ENCODE measurements at regions not wholly inside any gene's neighbourhood (a gene's known extent, or its start where the extent isn't known, plus 50 kb on each side); places are given as distances from the start of the nearest gene placed in this dataset.

- Histone ChIP-seq H3K36me3 (ENCODE audit: control insufficient read depth in 2 of 2, extremely low read depth in 1 of 2, insufficient read depth in 2 of 2, low read length in 2 of 2) (no peaks in the 10 kb centered on the region), H3K4me3 (ENCODE audit: control insufficient read depth in 2 of 3, extremely low read depth in 1 of 3, insufficient read depth in 2 of 3, low read depth in 1 of 3, low read length in 3 of 3) (no peak overlapping the region), H3K79me2 (ENCODE audit: control insufficient read depth, insufficient read depth, low read length) (no peaks in the 10 kb centered on the region), H3K4me1 (ENCODE audit: control insufficient read depth, extremely low read depth, insufficient read depth, low read length) (no peaks in the 10 kb centered on the region), H4K20me1 (ENCODE audit: control insufficient read depth, extremely low read depth, insufficient read depth, low read length) (no peaks in the 10 kb centered on the region), H3K9me1 (ENCODE audit: control insufficient read depth, extremely low read depth, insufficient read depth, low read length) (no peaks in the 10 kb centered on the region), H3K9ac (ENCODE audit: control insufficient read depth, extremely low read depth, insufficient read depth, low read length) (no peak overlapping the region), H3K27me3 (ENCODE audit: control insufficient read depth, extremely low read depth, insufficient read depth, low read length) (no peaks in the 10 kb centered on the region), H2AFZ (ENCODE audit: control insufficient read depth, low read length) (no peak overlapping the region), H3K27ac (ENCODE audit: control insufficient read depth, insufficient read depth, low read length) (no peak overlapping the region), H3K4me2 (ENCODE audit: control insufficient read depth, extremely low read depth, insufficient read depth, low read depth, low read length) (no peak overlapping the region), H3K9me3 (ENCODE audit: control insufficient read depth, low read depth, low read length) (no peaks in the 10 kb centered on the region)
- no peak for TF ChIP-seq CTCF (optimal IDR thresholded peaks at IDR 0.05 in 1 of 3, IDR thresholded peaks at IDR 0.05 in 1 of 3, conservative IDR thresholded peaks at IDR 0.05 in 1 of 3; ENCODE audit: extremely low read depth in 1 of 3, insufficient read depth in 2 of 3, low read length in 3 of 3)
- no peak for TF ChIP-seq EZH2 (IDR thresholded peaks at IDR 0.05; ENCODE audit: low read length)
- dilution Hi-C loops (cut with MboI; ENCODE audit: extremely low pct_ligation_motif_present, low sequenced_read_pairs), result no loop called here
- DNase-seq (ENCODE audit: low read depth, low spot score) (no peak), FAIRE-seq (no peak)
Measured at GRCh38 chr5:105218018-105218417, 1655.4 kb upstream of the NUDT12 start.

DNA sequence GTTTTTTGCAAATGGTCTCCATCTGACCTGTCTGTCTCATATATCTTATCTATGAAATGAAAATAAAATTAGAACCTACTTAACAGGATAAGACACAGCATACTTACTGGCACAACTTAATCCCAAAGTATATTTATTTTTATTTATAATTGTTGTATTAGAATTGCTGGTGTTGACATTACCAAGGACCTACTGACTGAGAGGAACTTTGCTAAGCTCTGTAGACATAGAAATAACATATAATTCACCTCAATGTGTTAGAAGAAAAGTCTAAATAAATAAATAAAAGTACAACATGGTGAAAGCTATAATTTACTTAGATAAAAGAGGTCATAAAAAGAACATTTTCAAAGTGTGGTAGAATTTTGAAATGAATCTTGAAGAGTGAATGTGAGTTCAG, 1650.5 kb upstream of the NUDT12 start:
- H3K79me2 ChIP-seq (ENCODE audit: control insufficient read depth, insufficient read depth, low read length), result no peaks in the 10 kb centered on the region
- no peak for DNase-seq (ENCODE audit: low read depth, low spot score)
- no peak overlapping the region for H3K4me2 ChIP-seq (ENCODE audit: control insufficient read depth, extremely low read depth, insufficient read depth, low read depth, low read length)
- FAIRE-seq, result no peak
- TF ChIP-seq EZH2 (IDR thresholded peaks at IDR 0.05; ENCODE audit: low read length) (no peak), CTCF (optimal IDR thresholded peaks at IDR 0.05 in 1 of 3, IDR thresholded peaks at IDR 0.05 in 1 of 3, conservative IDR thresholded peaks at IDR 0.05 in 1 of 3; ENCODE audit: extremely low read depth in 1 of 3, insufficient read depth in 2 of 3, low read length in 3 of 3) (no peak)
- dilution Hi-C loops (cut with MboI; ENCODE audit: extremely low pct_ligation_motif_present, low sequenced_read_pairs), result no loop called here
- no peak overlapping the region for H2AFZ ChIP-seq (ENCODE audit: control insufficient read depth, low read length)
- no peaks in the 10 kb centered on the region for H3K4me1 ChIP-seq (ENCODE audit: control insufficient read depth, extremely low read depth, insufficient read depth, low read length)
- H3K4me3 ChIP-seq (ENCODE audit: control insufficient read depth in 2 of 3, extremely low read depth in 1 of 3, insufficient read depth in 2 of 3, low read depth in 1 of 3, low read length in 3 of 3), result no peak overlapping the region
- H3K36me3 ChIP-seq (ENCODE audit: control insufficient read depth in 2 of 2, extremely low read depth in 1 of 2, insufficient read depth in 2 of 2, low read length in 2 of 2), result no peaks in the 10 kb centered on the region
- no peak overlapping the region for H3K9ac ChIP-seq (ENCODE audit: control insufficient read depth, extremely low read depth, insufficient read depth, low read length)
- no peaks in the 10 kb centered on the region for H3K27me3 ChIP-seq (ENCODE audit: control insufficient read depth, extremely low read depth, insufficient read depth, low read length)
- no peaks in the 10 kb centered on the region for H4K20me1 ChIP-seq (ENCODE audit: control insufficient read depth, extremely low read depth, insufficient read depth, low read length)
- no peaks in the 10 kb centered on the region for H3K9me3 ChIP-seq (ENCODE audit: control insufficient read depth, low read depth, low read length)
- no peak overlapping the region for H3K27ac ChIP-seq (ENCODE audit: control insufficient read depth, insufficient read depth, low read length)
- H3K9me1 ChIP-seq (ENCODE audit: control insufficient read depth, extremely low read depth, insufficient read depth, low read length), result no peaks in the 10 kb centered on the region
